ENCODE measurements at regions not wholly inside any gene's neighbourhood (a gene's known extent, or its start where the extent isn't known, plus 50 kb on each side); places are given as distances from the start of the nearest gene placed in this dataset.

DNA sequence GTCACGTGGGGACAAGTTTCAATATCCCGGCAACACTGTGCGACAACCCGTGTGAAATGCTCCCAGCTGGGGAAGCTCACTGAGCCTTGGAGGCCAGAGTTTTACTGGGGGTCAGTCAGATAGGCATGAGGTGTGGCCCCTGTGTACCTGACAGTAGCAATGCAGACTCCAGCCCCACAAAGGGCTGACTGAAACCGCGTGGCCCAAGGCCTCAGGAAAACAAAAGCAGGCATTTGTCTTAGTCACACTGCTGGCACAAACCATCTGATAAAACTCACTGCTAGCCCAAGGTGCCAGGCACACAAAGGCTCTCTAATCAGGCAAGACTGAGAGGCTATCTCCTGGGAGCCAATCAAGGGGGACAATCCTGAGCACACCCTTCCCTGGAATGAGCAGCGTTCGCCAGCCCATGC is 786.6 kb upstream of the RAB6C start:
- no peak for TF ChIP-seq EZH2phosphoT487 (IDR thresholded peaks at IDR 0.05)
- TF ChIP-seq, protein P1, sequence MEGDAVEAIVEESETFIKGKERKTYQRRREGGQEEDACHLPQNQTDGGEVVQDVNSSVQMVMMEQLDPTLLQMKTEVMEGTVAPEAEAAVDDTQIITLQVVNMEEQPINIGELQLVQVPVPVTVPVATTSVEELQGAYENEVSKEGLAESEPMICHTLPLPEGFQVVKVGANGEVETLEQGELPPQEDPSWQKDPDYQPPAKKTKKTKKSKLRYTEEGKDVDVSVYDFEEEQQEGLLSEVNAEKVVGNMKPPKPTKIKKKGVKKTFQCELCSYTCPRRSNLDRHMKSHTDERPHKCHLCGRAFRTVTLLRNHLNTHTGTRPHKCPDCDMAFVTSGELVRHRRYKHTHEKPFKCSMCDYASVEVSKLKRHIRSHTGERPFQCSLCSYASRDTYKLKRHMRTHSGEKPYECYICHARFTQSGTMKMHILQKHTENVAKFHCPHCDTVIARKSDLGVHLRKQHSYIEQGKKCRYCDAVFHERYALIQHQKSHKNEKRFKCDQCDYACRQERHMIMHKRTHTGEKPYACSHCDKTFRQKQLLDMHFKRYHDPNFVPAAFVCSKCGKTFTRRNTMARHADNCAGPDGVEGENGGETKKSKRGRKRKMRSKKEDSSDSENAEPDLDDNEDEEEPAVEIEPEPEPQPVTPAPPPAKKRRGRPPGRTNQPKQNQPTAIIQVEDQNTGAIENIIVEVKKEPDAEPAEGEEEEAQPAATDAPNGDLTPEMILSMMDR (IDR thresholded peaks at IDR 0.05): no peak
- TF ChIP-seq EZH2 (IDR thresholded peaks at IDR 0.05): no peak

Measured in neural progenitor cell (in vitro differentiated cells).